NCI-H1105 (cell line): ENCODE measurements at regions not wholly inside any gene's neighbourhood (a gene's known extent, or its start where the extent isn't known, plus 50 kb on each side); places are given as distances from the start of the nearest gene placed in this dataset.

Experiments used
- DNase-seq: peaks from one replicate; lab custom pipeline; 2025; lab: John Stamatoyannopoulos, UW

- no peak for DNase-seq
Observed at GRCh38 chr15:35727627-35728026, 181.7 kb upstream of the DPH6 start.

- no peak for DNase-seq
Observed at GRCh38 chr15:35728219-35728940, 182.4 kb upstream of the DPH6 start.

- no peak for DNase-seq
Observed at GRCh38 chr15:35736150-35736549, 190.2 kb upstream of the DPH6 start.

- DNase-seq: no peak
Observed at GRCh38 chr15:35737441-35737840, 191.5 kb upstream of the DPH6 start.

GRCh38 chr15:35738370-35738769 lies 192.4 kb upstream of the DPH6 start:
- DNase-seq: no peak

- no peak for DNase-seq
Observed at GRCh38 chr15:35740761-35741160, 194.8 kb upstream of the DPH6 start.

- DNase-seq: no peak
Observed at GRCh38 chr15:35741395-35741794, 195.4 kb upstream of the DPH6 start.

- DNase-seq: no peak
Observed at GRCh38 chr15:35741881-35742280, 195.9 kb upstream of the DPH6 start.

- no peak for DNase-seq
Observed at GRCh38 chr15:35743321-35743720, 197.4 kb upstream of the DPH6 start.

GRCh38 chr15:35746121-35746520 lies 200.2 kb upstream of the DPH6 start:
- DNase-seq: no peak

- no peak for DNase-seq
Observed at GRCh38 chr15:35748105-35748504, 202.1 kb upstream of the DPH6 start.

- no peak for DNase-seq
Observed at GRCh38 chr15:35750051-35750450, 204.1 kb upstream of the DPH6 start.

GRCh38 chr15:35751413-35752133 lies 205.6 kb upstream of the DPH6 start:
- peak; percentile 23 for DNase-seq

- no peak for DNase-seq
Observed at GRCh38 chr15:35752134-35752466, 206.1 kb upstream of the DPH6 start.

GRCh38 chr15:35753486-35753885 lies 207.5 kb upstream of the DPH6 start:
- no peak for DNase-seq

GRCh38 chr15:35755237-35755802 lies 209.4 kb upstream of the DPH6 start:
- no peak for DNase-seq

GRCh38 chr15:35756623-35757022 lies 210.7 kb upstream of the DPH6 start:
- DNase-seq: no peak

- DNase-seq: no peak
Observed at GRCh38 chr15:35757361-35757760, 211.4 kb upstream of the DPH6 start.

GRCh38 chr15:35757765-35758164 lies 211.8 kb upstream of the DPH6 start:
- DNase-seq: no peak

GRCh38 chr15:35764661-35765519 lies 218.9 kb upstream of the DPH6 start:
- DNase-seq: no peak

GRCh38 chr15:35768949-35769348 lies 223.0 kb upstream of the DPH6 start:
- DNase-seq: no peak

GRCh38 chr15:35769656-35770055 lies 223.7 kb upstream of the DPH6 start:
- DNase-seq: no peak
